ENCODE measurements at regions not wholly inside any gene's neighbourhood (a gene's known extent, or its start where the extent isn't known, plus 50 kb on each side); places are given as distances from the start of the nearest gene placed in this dataset.

- no peak for TF ChIP-seq POLR2A (IDR thresholded peaks at IDR 0.05)
- no peak for TF ChIP-seq CTCF (IDR thresholded peaks at IDR 0.05)
Measured at GRCh38 chr20:58586565-58587093, 64.5 kb upstream of the STX16 start.
